ENCODE measurements at regions not wholly inside any gene's neighbourhood (a gene's known extent, or its start where the extent isn't known, plus 50 kb on each side); places are given as distances from the start of the nearest gene placed in this dataset.

GRCh38 chr4:114476310-114476709, 122.3 kb upstream of the UGT8 start:
- TF ChIP-seq CTCF (IDR thresholded peaks at IDR 0.05; ENCODE audit: poor library complexity, severe bottlenecking), result no peak
- TF ChIP-seq SMC3 (conservative IDR thresholded peaks at IDR 0.05; ENCODE audit: poor library complexity), result no peak
- TF ChIP-seq EZH2 (IDR thresholded peaks at IDR 0.05; ENCODE audit: borderline replicate concordance, insufficient read depth, low read length, poor library complexity, severe bottlenecking), result no peak
